ENCODE measurements at regions not wholly inside any gene's neighbourhood (a gene's known extent, or its start where the extent isn't known, plus 50 kb on each side); places are given as distances from the start of the nearest gene placed in this dataset.
"Not testable (repeated sequence)": the region's sequence is repeated elsewhere in the genome, so short reads cannot be mapped to it uniquely, and the experiment has no call there.

DNA sequence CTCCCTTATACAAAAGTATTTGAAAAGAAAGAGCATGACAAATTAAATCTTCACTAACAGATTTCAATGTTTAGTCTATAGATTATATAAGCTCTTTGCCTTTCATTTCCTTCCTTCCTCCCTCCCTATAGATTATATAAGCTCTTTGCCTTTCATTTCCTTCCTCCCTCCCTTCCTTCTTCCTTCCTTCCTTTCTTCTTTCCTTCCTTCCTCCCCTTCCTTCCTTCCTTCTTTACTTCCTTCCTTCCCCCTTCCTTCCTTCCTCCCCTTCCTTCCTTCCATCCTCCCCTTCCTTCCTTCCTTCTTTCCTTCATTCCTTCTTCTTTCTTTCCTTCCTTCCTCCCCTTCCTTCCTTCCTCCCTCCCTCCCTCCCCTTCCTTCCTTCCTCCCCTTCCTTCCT lies 209.8 kb upstream of the CBLB start:
- DNase-seq (ENCODE audit: low spot score), result no peak

DNA sequence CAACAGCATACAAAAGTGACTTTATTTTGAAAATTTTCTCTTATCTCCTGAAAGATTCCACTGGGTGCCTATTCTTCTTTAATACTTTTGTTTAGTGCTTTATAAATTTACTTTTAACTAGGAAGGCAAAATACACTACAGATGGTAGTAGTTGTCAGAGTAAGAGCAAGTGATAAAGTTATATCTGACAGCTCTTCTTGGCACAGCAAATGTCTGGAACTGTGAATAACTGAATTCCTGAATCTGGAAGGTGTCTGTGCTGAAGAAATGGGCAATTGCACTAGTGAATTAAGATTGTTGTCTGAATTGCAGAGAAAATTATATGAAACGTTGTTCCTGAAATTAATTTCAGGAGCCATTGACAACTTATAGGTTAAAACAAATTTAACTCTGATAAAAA lies 213.8 kb upstream of the CBLB start:
- DNase-seq (ENCODE audit: low spot score), result no peak

DNA sequence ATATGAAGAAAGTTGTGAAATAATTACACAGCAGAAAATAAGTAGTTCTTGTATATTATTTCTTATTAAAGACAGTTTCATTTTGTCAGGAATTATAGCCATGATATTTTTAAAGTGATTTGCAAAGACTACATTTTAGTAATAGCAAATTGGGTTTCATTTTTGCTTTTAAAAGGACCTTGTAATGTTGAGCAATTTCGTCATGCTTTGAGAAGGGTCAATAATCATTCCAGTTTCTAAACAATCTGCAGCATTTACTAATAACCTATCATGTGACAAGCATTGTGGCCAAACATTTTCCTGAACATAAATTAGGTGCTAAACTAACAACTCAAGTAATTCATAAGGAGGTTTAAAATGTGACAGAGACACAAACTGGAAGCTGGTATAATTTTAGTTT lies 214.4 kb upstream of the CBLB start:
- no peak for DNase-seq (ENCODE audit: low spot score)

DNA sequence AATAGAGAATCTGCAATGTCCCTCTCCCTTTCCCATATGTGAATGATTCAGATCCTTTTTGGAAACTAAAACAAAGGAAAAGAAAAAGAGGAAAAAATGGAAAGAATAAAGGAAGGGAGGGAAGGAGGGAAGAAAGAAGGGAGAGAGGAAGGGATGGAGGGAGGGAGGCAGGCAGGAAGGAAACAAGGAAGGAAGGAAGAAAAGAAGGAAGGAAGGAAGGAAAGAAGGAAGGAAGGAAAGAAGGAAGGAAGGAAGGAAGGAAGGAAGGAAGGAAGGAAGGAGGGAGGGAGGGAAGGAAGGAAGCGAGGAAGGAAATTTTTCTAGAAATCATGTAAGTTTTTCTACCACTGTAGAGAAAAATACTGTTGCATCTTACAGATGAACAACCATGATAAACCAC lies 215.0 kb upstream of the CBLB start:
- DNase-seq (ENCODE audit: low spot score), result no peak

DNA sequence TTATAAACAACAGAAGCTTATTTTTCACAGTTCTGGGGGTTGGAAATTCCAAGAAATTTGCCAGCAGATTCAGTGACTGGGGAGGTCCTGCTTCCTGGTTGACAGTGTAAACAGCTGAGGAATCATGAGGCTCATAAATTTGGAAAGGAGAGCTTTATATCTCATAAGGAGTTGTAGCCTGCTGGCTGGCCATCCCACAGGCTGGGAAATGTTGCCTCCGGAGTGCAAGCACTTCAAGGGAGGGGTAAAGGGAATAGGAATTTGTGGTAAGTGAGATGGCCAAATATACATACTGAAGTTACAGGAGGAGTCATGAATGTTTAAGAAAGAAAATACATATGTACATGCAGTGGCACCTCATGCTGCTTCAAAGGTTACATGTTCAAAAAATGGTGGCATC lies 217.2 kb upstream of the CBLB start:
- DNase-seq (ENCODE audit: low spot score), result no peak

DNA sequence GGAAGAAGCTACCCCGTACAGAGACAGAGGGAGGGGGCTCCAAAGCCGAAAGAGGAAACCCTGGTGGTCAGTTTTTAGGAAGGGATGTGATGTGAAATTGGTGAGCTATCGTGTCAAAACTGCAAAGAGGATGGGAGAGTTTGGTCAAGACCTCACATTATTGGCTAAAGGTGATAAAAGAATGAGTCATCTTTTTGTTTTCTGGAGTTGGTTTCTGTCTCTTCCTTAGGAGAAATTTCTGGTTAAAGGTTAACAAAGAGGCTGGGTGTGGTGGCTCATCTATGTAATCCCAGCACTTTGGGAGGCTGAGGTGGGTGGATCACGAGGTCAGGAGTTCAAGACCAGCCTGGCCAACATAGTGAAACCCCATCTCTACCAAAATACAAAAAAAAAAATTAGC lies 217.8 kb upstream of the CBLB start:
- DNase-seq (ENCODE audit: low spot score), result no peak

DNA sequence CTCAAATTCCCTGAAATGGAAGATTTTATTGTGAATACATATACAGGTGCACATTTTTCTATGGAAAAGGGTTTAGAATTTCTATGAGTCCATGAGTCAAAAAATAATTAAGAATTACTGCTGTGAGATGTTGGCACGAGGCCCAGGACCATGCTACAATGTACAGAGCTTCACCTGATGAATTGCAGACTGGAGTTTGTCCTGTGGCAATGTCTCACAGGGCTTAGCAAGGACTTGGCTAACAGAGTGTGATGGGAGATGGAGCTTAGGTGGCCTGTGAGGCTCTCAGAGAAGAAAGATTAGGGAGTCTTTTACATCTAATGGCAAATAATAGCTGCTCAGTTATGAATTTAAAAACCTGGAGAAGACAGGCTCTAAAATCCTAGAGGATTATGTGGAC lies 219.5 kb upstream of the CBLB start:
- DNase-seq (ENCODE audit: low spot score), result no peak

DNA sequence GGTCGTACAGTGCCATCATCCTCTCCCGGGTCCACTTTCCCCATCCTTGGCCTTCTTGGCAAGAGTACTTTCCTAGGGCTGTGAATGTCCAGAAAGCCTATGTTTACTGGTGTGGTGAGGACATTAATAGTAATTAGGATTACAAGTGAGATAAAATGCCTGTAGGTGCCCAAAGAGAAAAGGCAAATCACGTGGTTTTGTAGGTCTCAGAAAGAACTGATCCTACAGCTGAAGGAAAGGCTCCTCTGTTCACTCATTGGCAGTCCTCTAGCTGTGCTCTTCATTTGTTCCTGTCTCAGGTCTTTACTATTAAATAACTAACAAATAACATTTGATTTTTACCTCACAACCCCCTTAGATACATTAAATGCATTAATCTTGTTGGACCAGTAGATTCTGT lies 220.1 kb upstream of the CBLB start:
- no peak for DNase-seq (ENCODE audit: low spot score)

DNA sequence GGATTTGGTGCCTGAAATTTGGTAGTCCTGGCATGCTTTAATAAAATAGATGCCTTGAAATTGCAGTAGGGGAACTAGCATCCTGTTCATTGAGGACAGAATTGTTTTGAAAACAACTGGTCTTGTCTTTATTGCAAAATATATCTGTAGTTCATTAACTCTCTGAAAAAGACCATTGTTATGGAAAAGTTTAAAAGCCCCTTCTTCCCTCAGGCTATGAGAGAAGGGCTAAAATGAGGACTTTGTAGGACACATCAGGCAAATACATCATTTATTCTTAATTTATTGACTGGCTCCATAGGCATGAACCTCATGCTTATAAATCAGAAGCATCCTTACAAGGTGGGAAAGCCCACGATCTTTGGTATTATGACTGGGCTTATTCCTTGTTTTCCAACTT lies 221.0 kb upstream of the CBLB start:
- DNase-seq (ENCODE audit: low spot score), result no peak

DNA sequence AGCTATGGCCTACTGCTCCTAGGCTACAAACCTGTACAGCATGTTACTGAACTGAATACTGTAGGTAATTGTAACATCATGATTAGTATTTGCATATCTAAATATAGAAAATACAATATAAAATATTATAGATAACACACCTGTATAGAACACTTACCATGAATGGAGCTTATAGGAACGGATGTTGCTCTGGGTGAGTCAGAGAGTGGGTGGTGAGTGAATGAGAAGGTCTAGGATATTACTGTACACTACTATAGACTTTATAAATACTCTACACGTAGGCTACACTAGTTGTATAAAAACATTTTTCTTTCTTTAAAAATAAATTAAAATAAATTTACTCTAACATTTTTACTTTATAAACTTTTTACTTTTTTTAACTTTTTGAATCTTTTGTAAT lies 224.0 kb upstream of the CBLB start:
- no peak for DNase-seq (ENCODE audit: low spot score)

DNA sequence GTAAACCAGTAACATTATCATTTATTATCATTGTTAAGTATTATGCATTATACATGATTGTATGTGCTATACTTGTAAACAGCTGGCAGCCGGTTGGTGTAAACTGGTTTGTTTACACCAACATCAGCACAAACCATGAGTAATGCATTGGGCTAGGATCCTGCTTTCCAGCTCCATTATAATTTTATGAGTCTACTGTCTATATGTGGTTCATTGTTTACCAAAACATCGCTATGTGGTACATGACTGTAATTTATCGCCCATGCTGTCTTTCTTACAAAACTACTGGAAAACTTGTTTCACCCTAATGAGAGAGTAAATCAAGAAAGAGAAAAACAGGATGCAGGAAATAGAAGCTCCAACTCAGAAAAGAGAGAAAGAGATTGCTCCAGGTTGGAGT lies 224.8 kb upstream of the CBLB start:
- no peak for DNase-seq (ENCODE audit: low spot score)

DNA sequence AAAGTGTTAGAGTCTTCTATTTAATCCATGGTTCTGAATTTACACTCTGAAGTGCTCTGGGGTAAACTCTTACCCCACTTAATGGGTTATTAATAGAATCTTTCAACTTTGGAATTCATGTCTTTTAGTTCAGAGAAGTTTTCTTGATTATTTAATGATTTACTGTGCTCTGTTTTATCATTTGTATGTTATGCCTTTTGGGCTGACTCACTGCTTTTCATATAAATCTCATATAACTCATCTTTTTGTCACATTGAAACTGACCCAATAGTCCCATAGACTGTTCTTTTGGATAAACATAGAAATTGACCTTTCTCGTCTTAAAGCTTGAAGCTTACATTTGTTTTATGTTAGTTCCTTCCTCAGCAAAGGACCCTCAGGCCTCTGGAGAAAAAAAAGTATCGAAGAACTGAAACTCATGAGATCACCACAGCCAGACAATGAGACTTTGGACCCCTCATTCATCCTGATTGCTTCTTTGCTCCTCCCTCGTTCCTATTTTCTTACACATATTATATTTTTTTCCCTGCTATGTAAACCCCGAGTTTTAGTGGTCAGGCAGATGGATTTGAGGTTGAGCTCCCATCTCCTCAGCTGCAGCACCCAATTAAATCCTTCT lies 229.1 kb upstream of the CBLB start:
- DNase-seq (ENCODE audit: low spot score), result no peak

DNA sequence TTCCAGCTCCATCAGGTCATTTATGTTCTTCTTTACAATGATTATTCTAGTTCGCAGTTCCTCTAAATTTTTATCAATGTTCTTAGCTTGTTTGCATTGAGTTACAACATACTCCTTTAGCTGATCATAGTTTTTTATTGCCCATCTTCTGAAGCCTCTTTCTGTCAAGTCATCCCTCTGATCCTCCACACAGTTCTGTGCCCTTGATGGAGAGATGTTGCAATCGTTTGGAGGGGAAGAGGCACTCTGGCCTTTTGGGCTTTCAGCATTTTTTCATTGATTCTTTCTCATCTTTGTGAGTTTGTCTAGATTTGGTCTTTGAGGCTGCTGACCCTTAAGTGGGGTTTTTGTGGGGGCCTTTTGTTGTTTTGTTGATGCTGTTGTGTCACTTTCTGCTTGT lies 234.6 kb upstream of the CBLB start:
- DNase-seq (ENCODE audit: low spot score), result no peak

DNA sequence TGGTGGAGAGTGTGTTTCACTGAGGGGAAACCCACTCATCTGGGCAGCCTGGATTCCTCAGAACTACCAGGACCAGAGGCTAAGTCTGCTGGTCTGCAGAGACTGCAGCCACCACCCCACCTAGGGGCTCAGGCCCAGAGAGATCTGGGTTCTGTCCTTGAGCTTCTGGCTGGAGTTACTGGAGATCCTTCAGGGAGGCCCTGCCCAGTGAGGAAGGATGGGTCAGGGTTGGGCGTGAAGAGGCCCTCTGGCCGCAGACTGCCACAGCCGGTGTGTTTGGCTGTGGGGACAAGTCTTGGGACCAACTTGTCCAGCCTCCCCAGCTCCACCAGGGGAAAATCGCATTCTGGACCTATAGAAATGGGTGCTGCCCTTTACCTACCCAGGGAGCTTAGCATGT lies 235.3 kb upstream of the CBLB start:
- no peak for DNase-seq (ENCODE audit: low spot score)

DNA sequence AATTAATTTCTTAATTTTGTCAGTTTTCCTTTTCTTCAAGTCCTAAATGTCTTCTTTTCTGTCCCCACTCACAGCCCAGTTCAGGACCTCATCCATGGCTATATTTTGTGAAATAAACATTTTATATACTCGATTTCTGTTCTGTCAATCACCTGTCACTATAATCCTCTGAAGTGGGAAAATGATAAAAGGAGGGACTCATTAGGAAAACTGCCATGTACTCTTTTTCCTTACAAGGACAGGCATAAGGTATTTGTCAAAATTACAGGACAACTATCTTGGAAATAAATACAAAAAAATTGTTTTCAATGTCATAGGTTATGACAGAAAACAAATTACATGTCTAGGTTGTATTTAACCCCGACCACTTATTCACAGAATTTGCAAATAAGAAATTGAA lies 240.1 kb upstream of the CBLB start:
- DNase-seq (ENCODE audit: low spot score), result no peak

DNA sequence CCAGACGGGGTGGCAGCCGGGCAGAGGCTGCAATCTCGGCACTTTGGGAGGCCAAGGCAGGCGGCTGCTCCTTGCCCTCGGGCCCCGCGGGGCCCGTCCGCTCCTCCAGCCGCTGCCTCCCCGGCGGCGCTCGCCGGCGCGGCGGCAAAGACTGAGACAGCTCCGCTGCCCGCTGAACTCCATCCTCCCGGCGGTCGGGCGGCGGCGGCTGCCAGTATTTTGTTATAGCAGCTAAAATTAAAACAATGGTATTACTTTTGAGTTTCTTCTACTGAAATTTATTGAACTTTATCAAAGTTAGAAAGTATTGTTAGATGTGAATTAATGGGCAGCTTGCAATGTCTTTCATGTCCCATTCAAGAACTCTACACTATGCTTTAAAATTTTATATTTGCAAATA lies 243.7 kb upstream of the CBLB start:
- DNase-seq (ENCODE audit: low spot score), result not testable (repeated sequence)

DNA sequence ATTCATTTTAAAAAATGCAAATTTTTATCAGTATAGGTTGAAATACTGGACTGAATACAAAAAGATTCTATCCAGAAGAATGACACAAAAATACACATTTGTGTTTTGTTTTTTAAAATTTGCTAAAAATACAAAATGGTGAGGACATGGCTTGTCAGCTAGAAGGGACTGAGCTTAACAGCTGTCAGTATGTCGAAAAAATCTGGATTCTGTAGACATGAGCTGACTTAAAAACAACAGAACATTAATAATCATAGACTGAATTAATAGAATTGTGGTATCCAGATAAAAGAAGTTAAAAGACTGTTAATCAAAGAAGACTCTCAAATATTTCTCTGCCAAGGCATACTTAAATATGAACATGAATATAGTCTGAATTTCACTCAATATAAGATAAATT lies 244.9 kb upstream of the CBLB start:
- no peak for DNase-seq (ENCODE audit: low spot score)

DNA sequence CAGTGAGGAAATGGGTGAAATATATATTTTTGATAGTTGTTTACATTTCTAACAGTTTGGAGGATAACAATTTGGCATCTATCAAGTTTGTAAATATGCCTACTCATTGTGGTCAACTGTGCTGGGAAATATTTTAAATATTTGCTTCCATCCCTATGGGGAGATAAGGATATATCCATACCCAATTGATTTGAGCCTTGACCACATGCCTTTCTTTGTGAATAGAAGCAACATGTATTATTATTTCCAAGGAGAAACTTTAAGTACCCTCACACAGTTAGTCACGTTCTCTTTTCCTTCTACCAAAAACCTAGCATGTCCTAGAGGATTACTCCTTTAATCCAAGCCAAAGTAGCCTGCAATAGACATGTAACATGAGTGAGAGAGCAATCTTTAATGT lies 245.4 kb upstream of the CBLB start:
- no peak for DNase-seq (ENCODE audit: low spot score)

DNA sequence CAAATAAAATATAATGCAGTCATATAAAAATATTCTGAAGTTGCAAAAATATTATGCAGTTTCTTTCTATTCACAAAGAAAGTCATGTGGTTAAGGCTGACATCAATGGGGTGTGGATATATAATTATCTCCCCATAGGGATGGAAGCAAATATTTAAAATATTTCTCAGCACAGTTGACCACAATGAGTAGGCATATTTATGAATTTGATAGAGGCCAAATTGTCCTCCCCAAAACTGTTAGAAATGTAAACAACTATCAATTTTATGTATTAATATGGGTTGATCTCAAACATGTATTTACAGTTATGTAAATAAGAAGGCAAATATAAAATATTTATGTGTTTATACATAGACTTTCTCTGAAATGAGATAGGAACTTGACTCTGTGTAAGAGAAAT lies 246.0 kb upstream of the CBLB start:
- DNase-seq (ENCODE audit: low spot score), result no peak

DNA sequence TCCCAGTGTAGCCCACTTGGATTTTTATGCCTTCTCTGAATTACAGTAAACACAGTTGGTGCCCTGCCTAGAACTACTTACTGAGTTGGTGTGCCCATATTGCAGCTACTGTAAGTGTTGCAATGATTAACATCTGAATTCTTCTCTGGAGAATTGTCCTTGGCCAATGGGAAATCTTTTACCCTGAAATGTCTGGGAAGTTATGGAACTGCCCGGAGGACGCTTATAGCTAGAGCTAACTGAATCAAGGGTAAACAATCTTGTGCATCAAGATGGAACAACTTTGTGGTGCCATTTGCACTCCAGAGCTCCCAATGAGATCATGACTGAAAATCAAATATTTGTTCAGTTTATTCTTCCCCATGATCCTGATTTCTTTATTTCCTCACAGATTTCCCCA lies 246.7 kb upstream of the CBLB start:
- DNase-seq (ENCODE audit: low spot score), result no peak

DNA sequence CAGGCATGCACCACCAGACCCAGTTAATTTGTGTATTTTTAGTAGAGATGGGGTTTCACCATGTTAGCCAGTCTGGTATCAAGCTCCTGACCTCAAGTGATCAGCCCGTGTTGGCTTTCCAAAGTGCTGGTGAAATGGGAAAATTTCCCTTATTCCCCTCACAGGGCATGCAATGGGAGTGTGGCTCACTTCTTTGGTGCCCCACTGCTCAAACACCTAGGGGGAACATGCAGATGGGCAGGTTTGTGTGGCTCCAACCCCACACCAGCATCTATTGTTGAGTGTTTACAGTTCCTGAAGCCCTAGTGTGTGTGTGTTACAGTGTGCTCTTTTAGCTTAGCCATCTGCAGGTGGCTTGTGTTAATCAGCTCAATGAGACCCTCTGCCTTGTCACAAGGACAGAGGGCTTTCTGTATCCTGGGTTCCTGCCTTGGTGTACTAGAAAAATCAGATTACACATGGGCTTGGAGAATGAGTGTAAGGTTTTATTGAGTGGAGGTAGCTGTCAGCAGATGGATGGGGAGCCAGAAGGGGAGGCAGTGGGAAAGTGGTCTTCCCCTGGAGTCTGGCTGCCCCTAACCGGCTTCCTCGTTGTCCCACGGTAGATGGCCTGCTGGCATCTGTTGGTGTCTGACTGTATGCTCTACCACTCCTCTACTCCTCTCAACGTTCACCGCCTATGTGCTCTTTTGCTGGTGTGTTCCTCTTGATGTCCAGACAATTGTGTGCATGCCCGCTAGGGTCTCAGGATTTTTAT lies 248.1 kb upstream of the CBLB start:
- DNase-seq (ENCODE audit: low spot score), result no peak

DNA sequence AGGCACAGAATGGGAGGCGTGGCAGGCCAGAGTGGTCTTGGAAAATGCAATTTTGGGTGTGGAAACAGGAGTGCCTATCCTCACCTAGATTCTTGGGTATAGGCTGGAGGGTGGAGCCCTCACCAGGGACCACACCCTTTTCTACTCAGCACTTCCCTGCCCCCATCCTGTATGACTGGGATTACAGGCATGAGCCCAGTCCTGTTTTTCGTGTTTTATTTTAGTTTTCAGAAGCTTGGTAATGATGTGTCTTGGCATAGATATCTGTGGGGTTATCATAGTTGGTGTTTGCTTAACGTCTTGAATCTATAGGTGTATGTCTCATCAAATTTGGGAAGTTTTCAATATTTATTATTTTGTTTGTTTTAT lies 248.7 kb upstream of the CBLB start:
- DNase-seq (ENCODE audit: low spot score), result no peak

DNA sequence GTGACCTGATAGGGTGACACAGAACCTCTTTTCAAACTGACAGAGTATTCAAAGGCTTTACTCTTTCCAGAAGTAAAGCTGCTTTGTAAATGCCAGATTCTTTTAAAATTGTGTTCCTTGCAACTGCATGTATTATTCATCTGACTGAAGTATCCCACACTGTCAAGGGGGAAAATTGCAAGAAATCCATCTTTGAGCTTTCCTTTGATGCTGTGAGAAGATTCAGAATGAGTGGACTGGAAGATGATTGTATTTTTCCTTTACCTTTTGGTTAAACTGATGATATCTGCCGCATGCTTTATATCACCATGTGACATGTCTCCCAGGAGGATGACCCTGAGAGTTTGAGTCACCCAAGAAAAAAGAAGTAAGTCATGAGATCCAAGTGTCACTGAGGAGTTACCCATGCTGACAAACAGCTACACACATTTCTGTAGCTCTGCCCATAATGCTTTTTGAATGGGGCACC lies 250.8 kb upstream of the CBLB start:
- DNase-seq (ENCODE audit: low spot score), result no peak

DNA sequence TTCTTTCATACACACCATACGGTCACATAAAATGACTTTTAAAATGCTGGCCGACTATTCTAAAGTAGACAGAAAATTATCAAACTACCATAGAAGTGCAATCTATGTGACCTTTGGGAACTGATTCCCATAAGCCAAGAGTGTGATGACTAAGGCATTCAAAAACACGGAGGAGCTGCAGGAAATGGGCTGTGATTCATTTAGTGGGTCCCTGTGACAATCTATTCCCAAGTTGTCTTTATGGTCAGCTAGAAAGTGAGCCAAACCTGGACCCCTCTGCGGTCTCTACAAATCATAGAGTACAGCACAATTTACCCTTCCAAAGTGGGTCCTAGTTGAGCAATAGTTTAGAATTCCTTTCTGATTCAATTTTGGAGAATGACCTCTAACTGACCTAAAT lies 251.5 kb upstream of the CBLB start:
- DNase-seq (ENCODE audit: low spot score), result no peak
